ENCODE measurements at regions not wholly inside any gene's neighbourhood (a gene's known extent, or its start where the extent isn't known, plus 50 kb on each side); places are given as distances from the start of the nearest gene placed in this dataset.

DNA sequence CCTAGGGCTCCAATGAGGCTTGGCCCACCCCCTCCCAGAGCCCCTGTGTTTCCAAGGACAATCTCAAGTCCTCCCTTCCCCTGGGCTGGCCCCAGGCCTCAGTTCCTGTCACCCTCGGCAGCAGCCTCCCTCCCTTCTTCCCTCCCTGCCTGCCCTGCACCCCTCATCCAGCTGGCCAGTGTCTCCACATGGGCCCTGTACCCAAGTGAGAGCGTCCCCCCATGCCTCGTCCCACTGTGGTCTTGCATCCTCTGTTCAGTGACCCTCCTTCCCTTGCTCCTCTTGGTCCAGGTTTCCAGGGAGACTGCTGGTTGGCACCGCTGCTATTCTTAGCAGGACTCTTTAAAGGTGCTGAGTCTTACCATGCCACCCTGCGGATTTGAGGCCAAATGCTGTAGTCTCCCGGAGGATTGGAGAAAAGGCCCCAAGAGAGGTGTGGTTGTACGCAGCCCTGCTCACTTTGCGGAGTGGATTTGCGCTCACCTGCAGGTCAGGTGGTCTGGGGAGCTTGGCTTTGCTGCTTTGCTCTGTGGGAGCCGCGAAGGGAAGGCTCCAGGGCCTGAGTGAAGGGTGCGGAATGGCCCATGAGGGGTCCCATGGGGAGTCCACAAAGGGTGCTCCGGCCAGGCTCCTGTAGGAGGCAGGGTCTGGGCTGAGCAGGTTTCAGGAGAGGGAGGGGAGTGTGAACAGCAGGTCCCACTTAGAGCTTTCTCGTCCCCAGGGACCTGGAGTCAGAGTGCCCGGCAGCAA is 519.2 kb downstream of the TCERG1L start:
- ChIA-PET POLR2A (no interaction called here), CTCF (no interaction called here)
- ATAC-seq (no peak), DNase-seq (no peak)
- no peaks in the 10 kb centered on the region for H3K9me3 Mint-ChIP-seq (ENCODE audit: insufficient read depth)
- no peak overlapping the region for H3K4me3 Mint-ChIP-seq
- H3K36me3 Mint-ChIP-seq (ENCODE audit: low read depth), result no peaks in the 10 kb centered on the region
- no peak overlapping the region for H3K27ac Mint-ChIP-seq
- no peaks in the 10 kb centered on the region for H3K27me3 Mint-ChIP-seq (ENCODE audit: low read depth)
- H3K4me1 Mint-ChIP-seq (ENCODE audit: low read depth), result no peaks in the 10 kb centered on the region

DNA sequence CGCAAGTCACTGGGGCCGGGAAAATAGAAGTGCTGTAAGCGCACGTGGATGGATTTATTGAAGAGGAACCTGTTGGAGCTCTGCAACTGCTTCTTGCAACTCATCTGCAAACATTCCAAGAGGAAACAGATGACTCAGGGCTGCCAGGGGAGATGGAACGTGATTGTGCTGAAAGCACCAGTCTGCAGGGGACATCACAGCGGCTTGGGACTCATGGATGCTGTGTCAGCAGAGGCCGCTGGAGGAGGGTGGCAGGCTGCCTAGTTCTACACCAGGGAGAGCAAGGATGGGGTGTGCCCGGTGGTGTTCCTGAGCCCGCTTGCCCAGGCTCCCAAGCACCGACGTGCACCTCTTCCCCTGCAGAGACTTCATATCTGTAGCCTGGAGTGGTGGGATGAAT is 515.7 kb downstream of the TCERG1L start:
- CTCF ChIA-PET, result no interaction called here
- H3K9me3 Mint-ChIP-seq (ENCODE audit: insufficient read depth), result no peaks in the 10 kb centered on the region
- ATAC-seq (no peak), DNase-seq (no peak)
- no peaks in the 10 kb centered on the region for H3K4me1 Mint-ChIP-seq (ENCODE audit: low read depth)
- no peak overlapping the region for H3K4me3 Mint-ChIP-seq
- H3K36me3 Mint-ChIP-seq (ENCODE audit: low read depth), result no peaks in the 10 kb centered on the region
- H3K27me3 Mint-ChIP-seq (ENCODE audit: low read depth), result no peaks in the 10 kb centered on the region
- no peak overlapping the region for H3K27ac Mint-ChIP-seq
- POLR2A ChIA-PET, result no interaction called here

DNA sequence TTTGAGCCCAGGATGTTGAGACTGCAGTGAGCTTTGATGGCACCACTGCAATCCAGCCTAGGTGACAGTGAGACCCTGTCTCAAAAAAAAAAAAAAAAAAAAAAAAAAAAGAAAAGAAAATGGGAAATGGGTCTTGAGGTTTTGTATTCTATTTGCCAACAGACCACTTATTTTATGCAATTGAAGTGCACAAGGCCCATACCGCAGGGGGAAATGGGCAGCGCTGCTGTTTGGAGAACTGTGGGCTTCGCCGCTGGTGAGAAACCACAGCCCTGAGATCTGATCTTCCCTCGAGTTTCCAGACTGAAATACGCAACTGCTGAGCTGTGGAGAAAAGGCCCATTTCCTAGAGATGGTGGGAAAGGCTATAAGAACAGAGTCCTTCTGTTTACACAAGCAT is 512.0 kb downstream of the TCERG1L start:
- Mint-ChIP-seq H3K4me1 (ENCODE audit: low read depth) (no peaks in the 10 kb centered on the region), H3K36me3 (ENCODE audit: low read depth) (no peaks in the 10 kb centered on the region), H3K27me3 (ENCODE audit: low read depth) (no peaks in the 10 kb centered on the region), H3K9me3 (ENCODE audit: insufficient read depth) (no peaks in the 10 kb centered on the region), H3K27ac (no peak overlapping the region), H3K4me3 (no peak overlapping the region)
- ChIA-PET POLR2A (no interaction called here), CTCF (no interaction called here)
- ATAC-seq, result no peak
- no peak for DNase-seq

DNA sequence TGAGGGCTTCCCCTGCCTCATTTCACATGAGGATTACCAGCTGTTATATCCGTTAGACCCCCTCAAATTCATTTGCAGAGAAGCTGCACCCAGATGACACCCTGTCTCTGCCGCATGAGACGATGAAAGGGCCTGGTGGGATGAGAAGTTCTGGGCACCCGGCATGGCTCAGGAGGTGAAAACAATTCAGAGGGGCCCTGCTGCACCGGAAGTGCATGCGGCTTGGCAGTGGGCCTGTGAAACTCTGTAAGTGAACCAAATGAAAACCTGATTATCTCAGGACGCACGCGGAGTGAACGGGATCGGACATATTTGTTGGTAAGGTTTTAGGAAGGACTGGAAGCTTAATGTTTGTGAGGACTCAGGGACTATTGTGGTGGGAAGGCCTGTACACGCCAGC is 511.2 kb downstream of the TCERG1L start:
- ATAC-seq, result no peak
- Mint-ChIP-seq H3K4me1 (ENCODE audit: low read depth) (no peaks in the 10 kb centered on the region), H3K9me3 (ENCODE audit: insufficient read depth) (peaks cover 3% of the 10 kb centered on the region), H3K36me3 (ENCODE audit: low read depth) (no peaks in the 10 kb centered on the region), H3K27me3 (ENCODE audit: low read depth) (no peaks in the 10 kb centered on the region), H3K27ac (no peak overlapping the region), H3K4me3 (no peak overlapping the region)
- ChIA-PET CTCF (no interaction called here), POLR2A (no interaction called here)
- no peak for DNase-seq

DNA sequence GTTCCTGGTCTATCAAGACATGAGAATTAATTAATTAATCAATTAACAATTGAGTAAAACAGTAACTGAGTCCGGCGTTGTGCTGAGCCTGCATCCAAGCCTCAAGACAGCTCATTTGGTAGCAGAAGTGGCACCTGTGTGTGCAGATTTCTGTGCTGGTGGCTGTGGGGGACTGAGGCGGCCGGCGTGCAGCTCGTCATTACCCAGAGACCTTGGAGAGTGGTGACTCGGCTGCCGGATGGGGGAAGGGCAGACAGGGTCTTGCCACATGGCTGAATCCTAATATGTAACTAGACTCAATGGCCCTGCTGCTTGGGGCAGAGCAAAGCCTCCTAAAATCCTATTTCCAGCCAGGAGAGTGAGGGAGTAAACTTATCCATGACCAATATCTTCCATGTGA is 510.2 kb downstream of the TCERG1L start:
- POLR2A ChIA-PET, result no interaction called here
- CTCF ChIA-PET, result no interaction called here
- peaks cover 6% of the 10 kb centered on the region for H3K9me3 Mint-ChIP-seq (ENCODE audit: insufficient read depth)

DNA sequence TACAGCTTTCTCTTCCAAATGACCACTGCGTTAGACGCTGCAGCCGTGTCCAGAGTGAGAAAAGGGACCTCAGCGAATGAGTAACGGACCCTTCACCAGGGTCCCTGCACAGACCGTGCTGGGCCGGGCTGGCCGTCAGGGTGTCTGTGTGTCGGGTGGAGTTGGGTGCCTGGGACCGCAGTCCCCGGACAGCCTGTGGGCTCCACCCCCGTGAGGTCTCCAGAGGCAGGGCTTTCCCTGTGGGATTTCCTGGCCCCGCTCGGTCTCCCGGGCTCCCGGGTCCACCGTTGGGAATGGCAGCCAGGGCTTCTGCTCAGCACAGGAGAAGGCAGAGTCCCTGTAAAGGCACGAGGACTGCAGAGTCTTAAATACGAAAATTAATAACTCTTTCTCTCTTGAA is 509.7 kb downstream of the TCERG1L start:
- no peak overlapping the region for H3K4me3 Mint-ChIP-seq
- peaks cover 6% of the 10 kb centered on the region for H3K9me3 Mint-ChIP-seq (ENCODE audit: insufficient read depth)
- CTCF ChIA-PET, result no interaction called here
- H3K4me1 Mint-ChIP-seq (ENCODE audit: low read depth), result no peaks in the 10 kb centered on the region
- no peak overlapping the region for H3K27ac Mint-ChIP-seq
- ATAC-seq (no peak), DNase-seq (no peak)
- POLR2A ChIA-PET, result no interaction called here
- no peaks in the 10 kb centered on the region for H3K27me3 Mint-ChIP-seq (ENCODE audit: low read depth)
- H3K36me3 Mint-ChIP-seq (ENCODE audit: low read depth), result no peaks in the 10 kb centered on the region

More for the DNA sequence above, 510.2 kb downstream of the TCERG1L start:
- ATAC-seq (no peak), DNase-seq (no peak)
- Mint-ChIP-seq H3K36me3 (ENCODE audit: low read depth) (no peaks in the 10 kb centered on the region), H3K4me3 (no peak overlapping the region), H3K27me3 (ENCODE audit: low read depth) (no peaks in the 10 kb centered on the region), H3K4me1 (ENCODE audit: low read depth) (no peaks in the 10 kb centered on the region), H3K27ac (no peak overlapping the region)

DNA sequence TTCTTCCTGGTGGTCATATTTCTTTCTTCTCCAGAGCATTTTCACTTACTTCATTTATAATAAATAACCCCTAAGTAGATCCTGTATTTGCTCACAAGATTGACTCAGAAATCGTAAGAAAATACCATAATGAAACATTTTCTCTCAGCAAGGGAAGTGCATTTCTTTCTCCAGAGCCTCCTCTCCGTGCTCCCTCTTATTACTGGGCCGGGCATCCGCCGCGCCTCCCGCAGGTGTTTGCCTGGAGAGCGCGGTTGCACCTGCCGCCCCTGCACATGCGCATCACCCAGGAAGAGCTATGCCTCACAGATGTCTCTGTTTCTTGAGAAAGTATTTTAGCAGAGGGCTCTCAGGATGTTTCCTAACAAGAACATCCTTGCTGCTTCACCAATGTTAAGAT is 509.2 kb downstream of the TCERG1L start:
- peaks cover 6% of the 10 kb centered on the region for H3K9me3 Mint-ChIP-seq (ENCODE audit: insufficient read depth)
- ChIA-PET POLR2A (no interaction called here), CTCF (no interaction called here)
- no peak for ATAC-seq
- DNase-seq, result no peak
- no peak overlapping the region for H3K27ac Mint-ChIP-seq
- H3K4me1 Mint-ChIP-seq (ENCODE audit: low read depth), result no peaks in the 10 kb centered on the region
- no peaks in the 10 kb centered on the region for H3K27me3 Mint-ChIP-seq (ENCODE audit: low read depth)
- H3K4me3 Mint-ChIP-seq, result no peak overlapping the region
- no peaks in the 10 kb centered on the region for H3K36me3 Mint-ChIP-seq (ENCODE audit: low read depth)

DNA sequence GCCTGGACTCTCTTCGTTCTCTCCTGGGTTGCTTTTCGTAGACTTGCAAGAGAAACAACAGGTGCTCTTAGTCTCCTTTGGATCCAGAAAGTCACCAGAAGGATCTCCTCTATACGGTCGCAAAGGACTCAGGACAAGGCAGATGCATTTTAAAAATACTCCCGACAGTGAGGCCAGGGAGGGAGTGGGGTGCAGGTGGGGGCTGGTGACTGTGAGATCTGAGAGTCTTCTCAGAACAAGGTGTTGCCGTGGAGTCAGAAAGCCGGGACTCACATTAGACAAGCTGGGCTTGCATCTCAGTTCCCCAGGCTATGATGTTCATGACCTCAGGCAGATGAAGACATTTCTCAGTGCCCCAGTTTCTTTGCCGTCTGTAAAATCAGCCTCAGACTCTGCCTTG is 507.2 kb downstream of the TCERG1L start:
- no peaks in the 10 kb centered on the region for H3K27me3 Mint-ChIP-seq (ENCODE audit: low read depth)
- ChIA-PET CTCF (no interaction called here), POLR2A (no interaction called here)
- H3K36me3 Mint-ChIP-seq (ENCODE audit: low read depth), result no peaks in the 10 kb centered on the region
- no peaks in the 10 kb centered on the region for H3K4me1 Mint-ChIP-seq (ENCODE audit: low read depth)
- H3K27ac Mint-ChIP-seq, result no peak overlapping the region
- no peak for DNase-seq
- H3K9me3 Mint-ChIP-seq (ENCODE audit: insufficient read depth), result peaks cover 6% of the 10 kb centered on the region
- no peak for ATAC-seq
- H3K4me3 Mint-ChIP-seq, result no peak overlapping the region

DNA sequence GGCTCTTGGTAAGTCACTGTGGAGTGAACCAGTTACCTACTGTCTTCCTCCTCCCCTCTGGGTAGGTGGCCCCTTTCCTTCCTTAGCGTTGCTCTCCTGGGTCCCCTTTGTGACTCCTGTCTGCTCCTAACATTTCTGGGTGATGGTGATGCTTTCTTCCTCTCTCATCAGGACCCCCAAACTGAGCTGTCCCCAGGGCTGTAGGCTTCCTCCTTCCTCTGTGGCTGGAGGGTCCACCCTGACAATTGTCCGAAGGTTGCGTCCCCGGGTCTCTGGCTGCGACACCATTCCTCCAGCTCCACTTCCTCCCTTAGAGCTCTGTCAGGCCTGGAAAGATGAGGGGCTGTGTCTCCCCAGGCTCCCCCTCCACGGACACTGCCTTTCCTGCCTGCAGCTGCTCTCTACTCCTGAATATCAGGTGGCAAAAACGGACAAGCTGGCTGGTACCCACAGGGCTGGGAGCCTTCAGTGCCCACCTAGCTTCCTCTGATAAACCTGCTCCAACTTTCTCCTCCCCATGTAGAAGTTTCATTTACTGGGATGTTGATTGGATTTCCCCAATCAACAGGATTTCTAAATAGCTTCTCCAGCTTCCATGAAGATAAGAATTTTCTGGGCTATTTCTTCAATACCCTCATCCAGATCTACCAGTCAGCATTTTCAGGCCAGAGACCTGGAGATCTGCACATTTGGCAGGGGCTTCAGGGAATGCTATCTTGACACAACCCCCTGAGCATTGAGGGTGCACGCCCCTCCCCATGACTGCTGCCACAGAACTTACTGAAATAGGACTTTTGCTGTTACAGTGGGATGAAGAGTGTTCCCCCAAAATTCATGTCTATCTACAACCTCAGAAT is 506.5 kb downstream of the TCERG1L start:
- no peak overlapping the region for H3K27ac Mint-ChIP-seq
- ATAC-seq (no peak), DNase-seq (no peak)
- POLR2A ChIA-PET, result no interaction called here
- H3K27me3 Mint-ChIP-seq (ENCODE audit: low read depth), result no peaks in the 10 kb centered on the region
- CTCF ChIA-PET, result no interaction called here
- H3K9me3 Mint-ChIP-seq (ENCODE audit: insufficient read depth), result peaks cover 6% of the 10 kb centered on the region
- H3K4me1 Mint-ChIP-seq (ENCODE audit: low read depth), result no peaks in the 10 kb centered on the region
- H3K4me3 Mint-ChIP-seq, result no peak overlapping the region
- no peaks in the 10 kb centered on the region for H3K36me3 Mint-ChIP-seq (ENCODE audit: low read depth)

DNA sequence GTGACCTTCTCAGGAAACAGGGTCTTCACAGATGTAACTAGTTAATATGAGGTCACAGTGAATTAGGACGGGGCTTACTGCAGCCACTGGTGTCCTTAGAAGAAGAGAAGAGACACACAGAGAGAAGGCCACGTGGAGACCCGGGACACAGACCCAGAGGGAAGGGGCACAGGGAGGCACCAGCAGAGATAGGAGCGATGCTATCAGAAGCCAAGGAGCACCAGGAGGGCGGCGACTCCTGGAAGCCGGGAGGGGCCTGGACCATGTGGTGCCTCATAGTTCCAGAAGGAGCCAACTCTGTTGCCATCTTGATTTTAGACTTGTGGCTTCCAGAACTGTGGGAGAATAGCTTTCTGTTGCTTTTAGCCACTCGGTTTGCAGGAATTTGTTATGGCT is 505.9 kb downstream of the TCERG1L start:
- H3K36me3 Mint-ChIP-seq (ENCODE audit: low read depth), result no peaks in the 10 kb centered on the region
- CTCF ChIA-PET, result no interaction called here
- no peaks in the 10 kb centered on the region for H3K4me1 Mint-ChIP-seq (ENCODE audit: low read depth)
- no peak overlapping the region for H3K4me3 Mint-ChIP-seq
- POLR2A ChIA-PET, result no interaction called here
- H3K27ac Mint-ChIP-seq, result no peak overlapping the region
- ATAC-seq, result no peak
- peaks cover 6% of the 10 kb centered on the region for H3K9me3 Mint-ChIP-seq (ENCODE audit: insufficient read depth)
- DNase-seq, result no peak
- H3K27me3 Mint-ChIP-seq (ENCODE audit: low read depth), result no peaks in the 10 kb centered on the region

DNA sequence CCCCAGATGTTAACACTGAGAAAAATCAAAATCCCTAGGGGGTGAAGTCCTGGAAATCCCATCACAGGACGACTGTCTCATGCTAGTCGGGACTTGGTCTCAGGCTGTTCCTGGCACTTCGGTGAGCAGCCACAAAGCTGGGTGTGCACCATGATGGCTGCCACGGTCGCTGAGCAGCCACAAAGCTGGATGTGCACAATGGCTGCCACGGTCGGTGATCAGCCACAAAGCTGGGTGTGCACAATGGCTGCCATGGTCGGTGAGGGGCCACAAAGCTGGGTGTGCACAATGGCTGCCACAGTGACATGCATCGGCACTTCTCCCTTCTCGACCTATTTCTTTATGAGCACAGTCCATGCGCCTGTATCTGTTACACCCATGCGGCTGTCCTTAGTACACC is 505.1 kb downstream of the TCERG1L start:
- no peaks in the 10 kb centered on the region for H3K27me3 Mint-ChIP-seq (ENCODE audit: low read depth)
- H3K9me3 Mint-ChIP-seq (ENCODE audit: insufficient read depth), result peaks cover 6% of the 10 kb centered on the region
- H3K36me3 Mint-ChIP-seq (ENCODE audit: low read depth), result no peaks in the 10 kb centered on the region
- ChIA-PET CTCF (no interaction called here), POLR2A (no interaction called here)
- no peak overlapping the region for H3K4me3 Mint-ChIP-seq
- DNase-seq, result no peak
- no peaks in the 10 kb centered on the region for H3K4me1 Mint-ChIP-seq (ENCODE audit: low read depth)
- ATAC-seq, result no peak
- no peak overlapping the region for H3K27ac Mint-ChIP-seq

DNA sequence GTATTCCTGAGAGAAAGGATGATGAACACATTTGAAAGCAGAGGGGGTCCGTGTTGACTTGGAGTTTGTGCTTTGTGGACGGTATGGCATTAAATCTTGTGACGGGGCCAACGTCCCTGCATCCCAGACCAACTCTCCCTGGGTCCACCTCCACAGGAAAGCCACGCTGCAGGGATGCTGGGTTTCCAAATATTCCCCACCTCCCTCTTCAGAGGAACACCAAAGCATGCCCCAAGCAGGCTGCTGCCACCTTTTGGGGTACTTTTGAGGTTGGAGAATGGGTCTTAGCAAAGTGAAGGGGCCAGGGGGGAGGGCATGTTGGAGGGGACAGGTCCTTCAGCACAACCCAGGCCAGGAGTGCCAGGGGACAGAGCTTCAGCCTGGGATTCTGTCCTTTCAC is 504.4 kb downstream of the TCERG1L start:
- Mint-ChIP-seq H3K27me3 (ENCODE audit: low read depth) (no peaks in the 10 kb centered on the region), H3K9me3 (ENCODE audit: insufficient read depth) (peaks cover 6% of the 10 kb centered on the region), H3K27ac (no peak overlapping the region), H3K4me3 (no peak overlapping the region), H3K36me3 (ENCODE audit: low read depth) (no peaks in the 10 kb centered on the region), H3K4me1 (ENCODE audit: low read depth) (no peaks in the 10 kb centered on the region)
- ATAC-seq (no peak), DNase-seq (no peak)
- ChIA-PET POLR2A (no interaction called here), CTCF (no interaction called here)

DNA sequence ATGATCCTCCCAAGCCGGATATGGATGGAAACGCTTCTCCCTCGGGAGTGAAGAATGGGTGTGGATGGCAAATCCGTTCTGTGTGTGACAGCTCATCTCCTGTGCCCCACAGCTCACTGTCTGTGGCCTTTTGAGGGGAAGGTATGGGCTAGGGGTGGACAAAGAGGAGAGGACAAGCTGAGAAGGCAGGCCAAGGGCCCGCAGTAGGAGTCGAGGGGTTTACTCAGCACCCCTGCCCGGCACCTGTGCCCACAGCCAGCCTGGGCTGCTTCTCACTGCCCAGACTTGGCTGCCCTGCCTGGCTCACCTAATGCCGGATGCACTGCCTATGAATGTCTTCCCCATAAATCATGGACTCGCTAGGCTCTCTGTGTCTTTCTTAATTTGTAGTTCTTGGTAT is 503.8 kb downstream of the TCERG1L start:
- no peak overlapping the region for H3K4me3 Mint-ChIP-seq
- no peaks in the 10 kb centered on the region for H3K27me3 Mint-ChIP-seq (ENCODE audit: low read depth)
- H3K4me1 Mint-ChIP-seq (ENCODE audit: low read depth), result no peaks in the 10 kb centered on the region
- no peak for ATAC-seq
- H3K27ac Mint-ChIP-seq, result no peak overlapping the region
- no peaks in the 10 kb centered on the region for H3K36me3 Mint-ChIP-seq (ENCODE audit: low read depth)
- H3K9me3 Mint-ChIP-seq (ENCODE audit: insufficient read depth), result peaks cover 6% of the 10 kb centered on the region
- ChIA-PET CTCF (no interaction called here), POLR2A (no interaction called here)
- no peak for DNase-seq

Data from activated CD8-positive, alpha-beta T cell treated with anti-CD3 and anti-CD28 coated beads, Interleukin-2, amount 10 ng/mL, durations not matched to agents 7 days and 5 days (primary cell).